T-helper 17 cell (primary cell): ENCODE measurements at regions not wholly inside any gene's neighbourhood (a gene's known extent, or its start where the extent isn't known, plus 50 kb on each side); places are given as distances from the start of the nearest gene placed in this dataset.
"Not testable (repeated sequence)": the region's sequence is repeated elsewhere in the genome, so short reads cannot be mapped to it uniquely, and the experiment has no call there.

Experiments used
- ATAC-seq: fragments of 150-1000 bp; cut with Tn5 transposase; 2 replicates; pipeline ENCODE4 v1.10.0; 2021; ENCODE audit warnings: mild to moderate bottlenecking, moderate library complexity
- DNase-seq, 3 donors: peaks; one replicate each; pipeline versions ENCODE4 v3.0.0 to v3.0.0-alpha.2; 2020 to 2021
- H3K9me3 ChIP-seq: one replicate; pipeline ENCODE4 v1.7.0; 2013; ENCODE audit warnings: low read length, mild to moderate bottlenecking; ENCODE audit not compliant: control insufficient read depth, poor library complexity, severe bottlenecking
- H3K27ac Mint-ChIP-seq: one replicate; pipeline ENCODE4 v1.8.0; 2022; ENCODE audit warnings: mild to moderate bottlenecking, moderate library complexity, mixed read lengths
- H3K27me3 Mint-ChIP-seq: one replicate; pipeline ENCODE4 v1.8.0; 2022; ENCODE audit warnings: mixed read lengths
- H3K36me3 Mint-ChIP-seq: one replicate; pipeline ENCODE4 v1.8.0; 2022; ENCODE audit warnings: low read depth, mixed read lengths
- H3K4me1 Mint-ChIP-seq: one replicate; pipeline ENCODE4 v1.8.0; 2022; ENCODE audit warnings: mild to moderate bottlenecking, mixed read lengths
- H3K4me3 Mint-ChIP-seq: one replicate; pipeline ENCODE4 v1.8.0; 2022; ENCODE audit warnings: mild to moderate bottlenecking, moderate library complexity, mixed read lengths

- not testable (repeated sequence) for H3K9me3 ChIP-seq, DNase-seq, H3K4me1 Mint-ChIP-seq, H3K36me3 Mint-ChIP-seq, H3K27ac Mint-ChIP-seq, H3K4me3 Mint-ChIP-seq, H3K27me3 Mint-ChIP-seq, ATAC-seq
Measured at GRCh38 chr1:95297906-95298305, 63.9 kb downstream of the RWDD3 start.

GRCh38 chr1:95301091-95301490, 67.1 kb downstream of the RWDD3 start:
- H3K36me3 Mint-ChIP-seq, result no peaks in the 10 kb centered on the region
- H3K27ac Mint-ChIP-seq, result no peak overlapping the region
- DNase-seq (no peak), ATAC-seq (no peak)
- no peaks in the 10 kb centered on the region for H3K4me1 Mint-ChIP-seq
- H3K4me3 Mint-ChIP-seq, result no peak overlapping the region
- peaks cover 5% of the 10 kb centered on the region for H3K27me3 Mint-ChIP-seq
- no peaks in the 10 kb centered on the region for H3K9me3 ChIP-seq

- no peak for DNase-seq
- ATAC-seq, result no peak
- Mint-ChIP-seq H3K36me3 (no peaks in the 10 kb centered on the region), H3K27me3 (peaks cover 5% of the 10 kb centered on the region), H3K27ac (no peak overlapping the region), H3K4me3 (no peak overlapping the region), H3K4me1 (no peaks in the 10 kb centered on the region)
- no peaks in the 10 kb centered on the region for H3K9me3 ChIP-seq
Measured at GRCh38 chr1:95301614-95302013, 67.6 kb downstream of the RWDD3 start.

GRCh38 chr1:95304803-95305202, 70.8 kb downstream of the RWDD3 start:
- H3K27ac Mint-ChIP-seq, result no peak overlapping the region
- H3K4me3 Mint-ChIP-seq, result no peak overlapping the region
- DNase-seq (no peak), ATAC-seq (no peak)
- H3K9me3 ChIP-seq, result no peaks in the 10 kb centered on the region
- no peaks in the 10 kb centered on the region for H3K4me1 Mint-ChIP-seq
- peaks cover 29% of the 10 kb centered on the region for H3K27me3 Mint-ChIP-seq
- no peaks in the 10 kb centered on the region for H3K36me3 Mint-ChIP-seq

- H3K27ac Mint-ChIP-seq, result no peak overlapping the region
- H3K4me3 Mint-ChIP-seq, result no peak overlapping the region
- no peaks in the 10 kb centered on the region for H3K9me3 ChIP-seq
- ATAC-seq (no peak), DNase-seq (no peak)
- no peaks in the 10 kb centered on the region for H3K4me1 Mint-ChIP-seq
- H3K27me3 Mint-ChIP-seq, result peaks cover 41% of the 10 kb centered on the region
- no peaks in the 10 kb centered on the region for H3K36me3 Mint-ChIP-seq
Measured at GRCh38 chr1:95308276-95309030, 74.4 kb downstream of the RWDD3 start.

GRCh38 chr1:95309031-95309471, 75.0 kb downstream of the RWDD3 start:
- Mint-ChIP-seq H3K36me3 (no peaks in the 10 kb centered on the region), H3K27me3 (peaks cover 41% of the 10 kb centered on the region), H3K4me1 (no peaks in the 10 kb centered on the region), H3K27ac (no peak overlapping the region), H3K4me3 (no peak overlapping the region)
- ATAC-seq (no peak), DNase-seq (no peak)
- no peaks in the 10 kb centered on the region for H3K9me3 ChIP-seq

GRCh38 chr1:95311014-95311413, 77.0 kb downstream of the RWDD3 start:
- no peak overlapping the region for H3K27ac Mint-ChIP-seq
- no peaks in the 10 kb centered on the region for H3K4me1 Mint-ChIP-seq
- H3K36me3 Mint-ChIP-seq, result no peaks in the 10 kb centered on the region
- H3K27me3 Mint-ChIP-seq, result peaks cover 36% of the 10 kb centered on the region
- no peaks in the 10 kb centered on the region for H3K9me3 ChIP-seq
- no peak for DNase-seq
- no peak overlapping the region for H3K4me3 Mint-ChIP-seq
- no peak for ATAC-seq

GRCh38 chr1:95311762-95312161, 77.8 kb downstream of the RWDD3 start:
- Mint-ChIP-seq H3K36me3 (no peaks in the 10 kb centered on the region), H3K27ac (no peak overlapping the region), H3K27me3 (peaks cover 36% of the 10 kb centered on the region), H3K4me3 (no peak overlapping the region), H3K4me1 (no peaks in the 10 kb centered on the region)
- DNase-seq (no peak), ATAC-seq (no peak)
- H3K9me3 ChIP-seq, result no peaks in the 10 kb centered on the region

GRCh38 chr1:95312181-95312580, 78.2 kb downstream of the RWDD3 start:
- H3K27me3 Mint-ChIP-seq, result peaks cover 36% of the 10 kb centered on the region
- no peaks in the 10 kb centered on the region for H3K9me3 ChIP-seq
- no peaks in the 10 kb centered on the region for H3K36me3 Mint-ChIP-seq
- no peaks in the 10 kb centered on the region for H3K4me1 Mint-ChIP-seq
- ATAC-seq (no peak), DNase-seq (no peak)
- no peak overlapping the region for H3K27ac Mint-ChIP-seq
- H3K4me3 Mint-ChIP-seq, result no peak overlapping the region

- H3K36me3 Mint-ChIP-seq, result no peaks in the 10 kb centered on the region
Measured at GRCh38 chr1:95313527-95313926, 79.5 kb downstream of the RWDD3 start.

GRCh38 chr1:95321531-95321930, 87.5 kb downstream of the RWDD3 start:
- Mint-ChIP-seq H3K4me3 (no peak overlapping the region), H3K36me3 (no peaks in the 10 kb centered on the region), H3K4me1 (no peaks in the 10 kb centered on the region), H3K27ac (no peak overlapping the region), H3K27me3 (peaks cover 22% of the 10 kb centered on the region)
- DNase-seq, result no peak
- no peak for ATAC-seq
- no peaks in the 10 kb centered on the region for H3K9me3 ChIP-seq

More at GRCh38 chr1:95313527-95313926, 79.5 kb downstream of the RWDD3 start:
- Mint-ChIP-seq H3K4me3 (no peak overlapping the region), H3K27ac (no peak overlapping the region), H3K4me1 (no peaks in the 10 kb centered on the region), H3K27me3 (peaks cover 24% of the 10 kb centered on the region)
- DNase-seq (no peak), ATAC-seq (no peak)
- H3K9me3 ChIP-seq, result no peaks in the 10 kb centered on the region

- ATAC-seq (no peak), DNase-seq (no peak)
- Mint-ChIP-seq H3K4me1 (peaks cover 2% of the 10 kb centered on the region), H3K4me3 (no peak overlapping the region), H3K36me3 (no peaks in the 10 kb centered on the region), H3K27me3 (peaks cover 22% of the 10 kb centered on the region), H3K27ac (no peak overlapping the region)
- no peaks in the 10 kb centered on the region for H3K9me3 ChIP-seq
Measured at GRCh38 chr1:95323123-95323522, 89.1 kb downstream of the RWDD3 start.

GRCh38 chr1:95325349-95325748, 91.3 kb downstream of the RWDD3 start:
- ATAC-seq (no peak), DNase-seq (no peak)
- Mint-ChIP-seq H3K36me3 (no peaks in the 10 kb centered on the region), H3K4me1 (peaks cover 2% of the 10 kb centered on the region), H3K4me3 (no peak overlapping the region), H3K27me3 (peaks cover 22% of the 10 kb centered on the region), H3K27ac (no peak overlapping the region)
- no peaks in the 10 kb centered on the region for H3K9me3 ChIP-seq

- no peaks in the 10 kb centered on the region for H3K9me3 ChIP-seq
- Mint-ChIP-seq H3K4me1 (peaks cover 2% of the 10 kb centered on the region), H3K4me3 (no peak overlapping the region), H3K36me3 (no peaks in the 10 kb centered on the region), H3K27me3 (peaks cover 22% of the 10 kb centered on the region), H3K27ac (no peak overlapping the region)
- no peak for ATAC-seq
- no peak for DNase-seq
Measured at GRCh38 chr1:95326023-95326422, 92.0 kb downstream of the RWDD3 start.
